Ishikawa (cell line): ENCODE measurements at regions not wholly inside any gene's neighbourhood (a gene's known extent, or its start where the extent isn't known, plus 50 kb on each side); places are given as distances from the start of the nearest gene placed in this dataset.

Experiments
- CEBPB ChIP-seq: IDR thresholded peaks from 2 replicates; pipeline ENCODE4 v1.6.1; 2012
- CREB1 ChIP-seq: IDR thresholded peaks from 2 replicates; pipeline ENCODE4 v1.6.1; 2012; ENCODE audit warnings: low read depth
- EGR1 ChIP-seq: IDR thresholded peaks from 2 replicates; pipeline ENCODE4 v1.6.1; 2012
- EP300 ChIP-seq: IDR thresholded peaks from 2 replicates; pipeline ENCODE4 v1.6.1; 2012; ENCODE audit warnings: borderline replicate concordance
- FOXM1 ChIP-seq: IDR thresholded peaks from 2 replicates; pipeline ENCODE4 v1.6.1; 2012; ENCODE audit warnings: low read depth, borderline replicate concordance
- MAX ChIP-seq: IDR thresholded peaks from 2 replicates; pipeline ENCODE4 v1.6.1; 2012
- NFIC ChIP-seq: IDR thresholded peaks from 2 replicates; pipeline ENCODE4 v1.6.1; 2012
- RAD21 ChIP-seq: IDR thresholded peaks from 2 replicates; pipeline ENCODE4 v1.6.1; 2012; ENCODE audit warnings: low read depth
- REST ChIP-seq: IDR thresholded peaks from 2 replicates; pipeline ENCODE4 v1.6.1; 2012; ENCODE audit warnings: low read depth, mild to moderate bottlenecking
- TAF1 ChIP-seq: IDR thresholded peaks from 2 replicates; pipeline ENCODE4 v1.6.1; 2012; ENCODE audit warnings: low read depth, mild to moderate bottlenecking
- TCF12 ChIP-seq: IDR thresholded peaks from 2 replicates; pipeline ENCODE4 v1.6.1; 2012; ENCODE audit warnings: low read depth
- TEAD4 ChIP-seq: IDR thresholded peaks from 2 replicates; pipeline ENCODE4 v1.6.1; 2012
- USF1 ChIP-seq: IDR thresholded peaks from 2 replicates; pipeline ENCODE4 v1.6.1; 2012
- YY1 ChIP-seq: IDR thresholded peaks from 2 replicates; pipeline ENCODE4 v1.6.1; 2012; ENCODE audit warnings: low read depth
- ZBTB7A ChIP-seq: IDR thresholded peaks from 2 replicates; pipeline ENCODE4 v1.6.1; 2012; ENCODE audit warnings: low read depth

GRCh38 chr2:134074619-134075018, 179.3 kb upstream of the MGAT5 start:
- no peak for TF ChIP-seq MAX

- TF ChIP-seq TCF12 (no peak), NFIC (no peak), REST (no peak), EP300 (no peak), ZBTB7A (no peak), CREB1 (no peak), TAF1 (no peak), CEBPB (no peak), RAD21 (no peak)
Observed at GRCh38 chr2:134075204-134075603, 178.7 kb upstream of the MGAT5 start.

GRCh38 chr2:134078354-134078753, 175.5 kb upstream of the MGAT5 start:
- TF ChIP-seq CEBPB: no peak
- no peak for TF ChIP-seq TAF1
- no peak for TF ChIP-seq CREB1
- no peak for TF ChIP-seq YY1
- TF ChIP-seq USF1: no peak
- TF ChIP-seq EGR1: no peak
- TF ChIP-seq TCF12: no peak
- no peak for TF ChIP-seq REST
- no peak for TF ChIP-seq EP300
- TF ChIP-seq ZBTB7A: no peak
- no peak for TF ChIP-seq NFIC
- TF ChIP-seq MAX: no peak
- TF ChIP-seq FOXM1: no peak
- TF ChIP-seq TEAD4: no peak
- TF ChIP-seq RAD21: no peak

- no peak for TF ChIP-seq RAD21
- no peak for TF ChIP-seq EGR1
- TF ChIP-seq FOXM1: no peak
Observed at GRCh38 chr2:134079373-134079772, 174.5 kb upstream of the MGAT5 start.

- TF ChIP-seq TEAD4: no peak
- no peak for TF ChIP-seq MAX
- TF ChIP-seq ZBTB7A: no peak
- TF ChIP-seq RAD21: no peak
- no peak for TF ChIP-seq USF1
- no peak for TF ChIP-seq REST
- TF ChIP-seq CEBPB: no peak
- no peak for TF ChIP-seq CREB1
- no peak for TF ChIP-seq EGR1
- TF ChIP-seq NFIC: no peak
- TF ChIP-seq FOXM1: no peak
- TF ChIP-seq EP300: no peak
- TF ChIP-seq TCF12: no peak
- no peak for TF ChIP-seq TAF1
- no peak for TF ChIP-seq YY1
Observed at GRCh38 chr2:134080386-134081089, 173.3 kb upstream of the MGAT5 start.
